ENCODE measurements at regions not wholly inside any gene's neighbourhood (a gene's known extent, or its start where the extent isn't known, plus 50 kb on each side); places are given as distances from the start of the nearest gene placed in this dataset.
"Not testable (repeated sequence)": the region's sequence is repeated elsewhere in the genome, so short reads cannot be mapped to it uniquely, and the experiment has no call there.

GRCh38 chr2:89113286-89113685, 421.8 kb downstream of the RPIA start:
- not testable (repeated sequence) for DNase-seq (ENCODE audit: low read depth in 1 of 2, low spot score in 1 of 2); H3K27ac ChIP-seq (replicated peaks); H3K27me3 ChIP-seq (ENCODE audit: insufficient read depth, poor library complexity, severe bottlenecking); H3K4me3 ChIP-seq (replicated peaks; ENCODE audit: insufficient read depth, low read length)

DNA sequence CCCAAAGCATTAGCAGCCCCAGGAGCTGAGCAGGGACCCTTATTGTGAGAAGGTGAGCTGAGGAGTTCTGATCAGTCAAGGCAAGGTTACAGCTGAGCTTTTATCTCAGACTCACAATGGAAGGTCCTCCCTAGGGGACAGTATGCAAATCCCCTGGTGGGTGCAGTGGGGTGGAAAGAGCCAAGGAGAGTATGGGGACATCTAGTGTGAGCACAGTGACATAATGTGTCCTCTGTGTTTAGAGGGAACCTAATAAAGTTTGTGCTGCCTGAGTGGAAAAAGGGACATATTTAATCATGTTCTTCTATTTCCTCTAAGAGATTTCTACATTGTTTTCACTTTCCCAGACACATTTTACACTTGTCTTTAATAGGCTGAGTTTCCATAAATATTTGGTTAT, 438.0 kb downstream of the RPIA start:
- not testable (repeated sequence) for H3K27ac ChIP-seq (replicated peaks); DNase-seq (ENCODE audit: low read depth in 1 of 2, low spot score in 1 of 2); H3K27me3 ChIP-seq (ENCODE audit: insufficient read depth, poor library complexity, severe bottlenecking); H3K4me3 ChIP-seq (replicated peaks; ENCODE audit: insufficient read depth, low read length)

- DNase-seq (ENCODE audit: low read depth in 1 of 2, low spot score in 1 of 2); H3K27me3 ChIP-seq (ENCODE audit: insufficient read depth, poor library complexity, severe bottlenecking); H3K4me3 ChIP-seq (replicated peaks; ENCODE audit: insufficient read depth, low read length): not testable (repeated sequence)
Observed at GRCh38 chr2:89130665-89131308, 439.3 kb downstream of the RPIA start.

DNA sequence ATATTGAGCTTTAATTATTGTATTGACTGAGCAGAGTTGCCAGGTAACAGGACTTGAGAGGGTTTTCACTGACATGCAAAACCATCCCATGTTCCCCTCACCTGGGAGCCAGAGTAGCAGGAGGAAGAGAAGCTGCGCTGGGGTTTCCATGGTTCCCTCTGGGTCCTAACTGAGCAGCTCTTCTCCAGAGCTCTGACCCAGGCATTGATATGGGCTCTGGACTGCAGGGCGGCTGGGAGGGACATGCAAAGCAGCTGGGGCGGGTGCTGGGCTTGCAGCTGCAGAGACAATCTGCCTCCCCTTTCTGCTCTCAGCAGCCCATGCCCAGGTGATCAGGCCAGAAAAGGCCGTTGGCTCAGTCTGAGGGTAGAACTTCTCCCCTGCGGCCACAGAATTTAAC, 451.5 kb downstream of the RPIA start:
- H3K27ac ChIP-seq (replicated peaks); H3K27me3 ChIP-seq (ENCODE audit: insufficient read depth, poor library complexity, severe bottlenecking); DNase-seq (ENCODE audit: low read depth in 1 of 2, low spot score in 1 of 2); H3K4me3 ChIP-seq (replicated peaks; ENCODE audit: insufficient read depth, low read length): not testable (repeated sequence)

More at GRCh38 chr2:89130665-89131308, 439.3 kb downstream of the RPIA start:
- H3K27ac ChIP-seq (replicated peaks), result not testable (repeated sequence)

GRCh38 chr2:89145342-89145741, 453.9 kb downstream of the RPIA start:
- not testable (repeated sequence) for H3K27ac ChIP-seq (replicated peaks); DNase-seq (ENCODE audit: low read depth in 1 of 2, low spot score in 1 of 2); H3K27me3 ChIP-seq (ENCODE audit: insufficient read depth, poor library complexity, severe bottlenecking); H3K4me3 ChIP-seq (replicated peaks; ENCODE audit: insufficient read depth, low read length)

DNA sequence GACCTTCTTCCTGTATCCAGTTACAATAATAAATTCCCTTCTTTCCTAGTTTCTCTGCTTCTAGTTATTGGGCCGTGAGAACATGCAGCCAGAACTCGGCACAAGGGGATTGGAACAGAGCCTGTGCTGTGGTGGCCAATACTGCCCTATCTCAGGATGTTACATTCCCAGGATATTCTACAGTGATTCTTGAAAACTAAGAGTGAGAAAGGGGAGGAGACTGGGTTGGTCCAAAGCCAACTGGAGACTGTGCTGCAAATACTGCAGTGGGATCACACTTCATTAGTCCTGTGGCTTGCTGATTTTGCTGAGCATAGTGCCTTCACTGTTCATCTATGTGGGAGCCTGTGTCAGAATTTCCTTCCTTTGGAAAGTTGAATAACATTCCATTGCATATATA, 456.8 kb downstream of the RPIA start:
- H3K27me3 ChIP-seq (ENCODE audit: insufficient read depth, poor library complexity, severe bottlenecking); H3K4me3 ChIP-seq (replicated peaks; ENCODE audit: insufficient read depth, low read length); H3K27ac ChIP-seq (replicated peaks); DNase-seq (ENCODE audit: low read depth in 1 of 2, low spot score in 1 of 2): not testable (repeated sequence)

DNA sequence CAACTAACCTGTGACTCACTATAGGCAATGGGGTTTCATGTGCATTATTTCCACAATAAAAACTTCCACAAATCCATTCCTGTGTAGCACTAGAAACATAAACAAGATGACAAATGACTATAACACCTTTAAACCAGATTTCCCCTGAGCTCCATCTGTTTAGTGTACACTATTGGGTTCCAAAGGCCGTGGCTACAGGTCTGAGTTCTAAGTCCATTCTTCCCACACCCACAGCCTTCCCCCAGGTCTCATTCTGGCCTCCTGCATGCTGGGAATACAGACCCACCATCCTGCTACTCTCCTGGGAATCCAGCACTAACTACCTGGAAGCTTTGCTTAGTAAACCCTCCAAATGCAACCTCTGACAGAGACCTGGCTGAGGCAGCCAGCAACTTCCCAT, 460.2 kb downstream of the RPIA start:
- not testable (repeated sequence) for DNase-seq (ENCODE audit: low read depth in 1 of 2, low spot score in 1 of 2); H3K4me3 ChIP-seq (replicated peaks; ENCODE audit: insufficient read depth, low read length); H3K27ac ChIP-seq (replicated peaks); H3K27me3 ChIP-seq (ENCODE audit: insufficient read depth, poor library complexity, severe bottlenecking)

GRCh38 chr2:89152501-89152900, 461.0 kb downstream of the RPIA start:
- H3K4me3 ChIP-seq (replicated peaks; ENCODE audit: insufficient read depth, low read length); DNase-seq (ENCODE audit: low read depth in 1 of 2, low spot score in 1 of 2); H3K27ac ChIP-seq (replicated peaks); H3K27me3 ChIP-seq (ENCODE audit: insufficient read depth, poor library complexity, severe bottlenecking): not testable (repeated sequence)

- H3K27ac ChIP-seq (replicated peaks); H3K4me3 ChIP-seq (replicated peaks; ENCODE audit: insufficient read depth, low read length); H3K27me3 ChIP-seq (ENCODE audit: insufficient read depth, poor library complexity, severe bottlenecking): not testable (repeated sequence)
- DNase-seq (ENCODE audit: low read depth in 1 of 2, low spot score in 1 of 2), result peak in 1 of 2 experiments; percentile 15
Observed at GRCh38 chr2:89153210-89153609, 461.7 kb downstream of the RPIA start.

- not testable (repeated sequence) for H3K4me3 ChIP-seq (replicated peaks; ENCODE audit: insufficient read depth, low read length); H3K27ac ChIP-seq (replicated peaks); H3K27me3 ChIP-seq (ENCODE audit: insufficient read depth, poor library complexity, severe bottlenecking); DNase-seq (ENCODE audit: low read depth in 1 of 2, low spot score in 1 of 2)
Observed at GRCh38 chr2:89154247-89154682, 462.8 kb downstream of the RPIA start.

- H3K4me3 ChIP-seq (replicated peaks; ENCODE audit: insufficient read depth, low read length); H3K27ac ChIP-seq (replicated peaks); DNase-seq (ENCODE audit: low read depth in 1 of 2, low spot score in 1 of 2); H3K27me3 ChIP-seq (ENCODE audit: insufficient read depth, poor library complexity, severe bottlenecking): not testable (repeated sequence)
Observed at GRCh38 chr2:89160306-89160705, 468.8 kb downstream of the RPIA start.

DNA sequence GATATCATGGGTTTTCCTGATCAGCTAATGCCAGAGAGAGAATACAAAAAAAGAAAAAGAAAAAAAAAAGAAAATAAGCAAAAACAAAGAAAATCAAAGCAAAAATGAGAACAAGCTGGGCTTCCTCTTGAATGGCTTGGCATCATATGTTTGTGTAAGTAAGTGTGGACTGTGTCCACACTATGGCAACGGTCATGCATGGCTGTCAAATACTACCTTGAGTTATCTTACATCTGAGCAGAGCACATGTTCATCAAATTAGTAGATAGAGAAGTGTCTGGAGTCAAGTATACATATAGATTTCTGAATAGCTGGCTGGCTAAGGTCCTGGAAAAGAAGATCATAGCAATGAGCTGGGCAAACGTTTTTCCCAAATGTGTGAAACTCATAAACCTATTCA, 470.2 kb downstream of the RPIA start:
- H3K4me3 ChIP-seq (replicated peaks; ENCODE audit: insufficient read depth, low read length); H3K27me3 ChIP-seq (ENCODE audit: insufficient read depth, poor library complexity, severe bottlenecking); H3K27ac ChIP-seq (replicated peaks); DNase-seq (ENCODE audit: low read depth in 1 of 2, low spot score in 1 of 2): not testable (repeated sequence)

DNA sequence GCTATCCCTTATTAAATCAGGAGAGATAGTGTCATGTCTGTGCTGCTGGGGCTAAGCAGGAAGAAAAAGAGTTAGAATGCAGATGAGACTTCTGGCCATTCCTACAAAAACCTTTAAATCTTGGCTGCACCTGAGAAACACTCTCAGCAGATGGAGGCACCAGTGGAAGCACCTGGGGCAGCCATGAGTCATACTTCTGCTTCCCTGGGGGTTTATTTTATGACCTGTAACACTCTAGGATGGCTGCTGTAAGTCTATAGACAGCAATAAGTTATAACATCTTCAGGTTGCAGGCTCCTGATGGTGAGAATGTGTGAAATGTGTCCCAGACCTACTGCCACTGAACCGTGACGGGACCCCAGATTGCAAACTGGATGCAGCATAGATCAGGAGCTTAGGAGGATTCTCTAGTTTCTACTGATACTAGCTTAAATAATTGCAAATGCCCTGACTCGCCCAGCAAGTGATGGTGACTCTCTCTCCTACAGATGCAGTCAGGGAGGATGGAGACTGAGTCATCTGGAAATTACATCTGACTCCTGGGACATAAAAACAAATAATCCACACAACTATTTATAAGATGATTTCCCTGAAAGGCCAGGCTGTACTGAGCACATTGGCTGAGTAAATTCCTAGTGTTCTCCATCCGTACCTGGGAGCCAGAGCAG, 479.2 kb downstream of the RPIA start:
- not testable (repeated sequence) for H3K27ac ChIP-seq (replicated peaks); DNase-seq (ENCODE audit: low read depth in 1 of 2, low spot score in 1 of 2); H3K27me3 ChIP-seq (ENCODE audit: insufficient read depth, poor library complexity, severe bottlenecking); H3K4me3 ChIP-seq (replicated peaks; ENCODE audit: insufficient read depth, low read length)

- not testable (repeated sequence) for H3K27ac ChIP-seq (replicated peaks); H3K4me3 ChIP-seq (replicated peaks; ENCODE audit: insufficient read depth, low read length); H3K27me3 ChIP-seq (ENCODE audit: insufficient read depth, poor library complexity, severe bottlenecking); DNase-seq (ENCODE audit: low read depth in 1 of 2, low spot score in 1 of 2)
Observed at GRCh38 chr2:89171174-89171519, 479.7 kb downstream of the RPIA start.

DNA sequence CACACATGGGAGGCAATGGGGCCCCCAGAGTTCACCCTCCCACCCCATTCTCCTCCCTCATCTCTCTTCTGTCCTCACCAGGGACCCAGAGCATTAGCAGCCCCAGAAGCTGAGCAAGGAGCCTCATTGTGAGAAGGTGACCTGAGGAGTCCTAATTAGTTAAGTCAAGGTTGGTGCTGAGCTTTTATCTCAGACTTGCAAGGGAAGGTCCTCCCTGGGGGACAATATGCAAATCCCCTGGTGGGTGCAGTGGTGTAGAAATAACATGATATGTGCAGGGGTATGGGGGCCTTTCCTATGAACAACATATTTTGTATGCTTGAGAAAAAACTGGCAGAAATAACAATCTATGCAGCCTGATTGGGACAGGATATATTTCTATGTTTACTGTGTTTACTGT, 485.5 kb downstream of the RPIA start:
- H3K4me3 ChIP-seq (replicated peaks; ENCODE audit: insufficient read depth, low read length); H3K27ac ChIP-seq (replicated peaks); H3K27me3 ChIP-seq (ENCODE audit: insufficient read depth, poor library complexity, severe bottlenecking); DNase-seq (ENCODE audit: low read depth in 1 of 2, low spot score in 1 of 2): not testable (repeated sequence)

Measured in HL-60 (cell line).